ENCODE measurements at regions not wholly inside any gene's neighbourhood (a gene's known extent, or its start where the extent isn't known, plus 50 kb on each side); places are given as distances from the start of the nearest gene placed in this dataset.
"Not testable (repeated sequence)": the region's sequence is repeated elsewhere in the genome, so short reads cannot be mapped to it uniquely, and the experiment has no call there.

DNA sequence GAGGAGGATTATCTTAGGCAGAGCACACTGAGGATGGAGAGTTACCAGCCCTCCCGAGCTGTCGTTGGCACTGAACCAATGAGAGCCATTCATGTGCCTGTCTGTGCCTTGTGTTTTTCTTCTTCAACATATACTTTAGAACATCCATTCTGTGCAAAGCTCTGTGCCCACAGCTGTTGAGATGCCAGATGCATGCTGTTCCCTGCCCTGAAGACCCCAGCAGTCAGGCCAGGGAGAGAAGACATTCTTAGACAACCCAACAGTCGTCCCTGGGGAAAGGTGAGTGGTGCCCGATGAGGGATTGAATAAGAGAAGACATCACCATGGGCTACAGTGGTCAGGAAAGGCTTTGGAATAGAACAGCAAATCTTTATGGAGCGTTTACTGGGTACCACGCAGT is 114.1 kb downstream of the NRN1 start:
- no peak overlapping the region for H3K4me3 ChIP-seq (ENCODE audit: low read depth, low read length)
- DNase-seq (ENCODE audit: low read depth): no peak
- TF ChIP-seq CTCF (IDR thresholded peaks at IDR 0.05; ENCODE audit: insufficient read depth, low read depth, low read length, missing control alignments): no peak

DNA sequence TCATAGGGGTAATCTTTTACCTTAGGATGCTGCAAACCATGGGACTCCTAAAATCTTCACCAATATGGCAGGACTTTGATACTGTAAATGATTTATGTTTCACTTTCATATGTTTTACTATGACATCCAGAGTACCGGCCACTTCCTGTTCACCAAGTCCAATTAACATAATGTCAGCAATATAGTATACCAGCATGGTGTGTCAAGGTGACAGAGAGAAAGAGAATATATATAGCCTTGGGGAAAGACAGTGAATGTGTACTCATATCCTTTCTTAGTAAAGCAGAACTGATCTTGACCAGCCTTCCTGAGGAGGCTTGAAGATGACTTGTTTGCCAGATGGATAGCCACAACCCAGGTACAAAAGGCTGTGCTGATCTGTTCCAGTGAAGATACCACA is 127.9 kb downstream of the NRN1 start:
- DNase-seq (ENCODE audit: low read depth): peak; percentile 43
- no peak for TF ChIP-seq CTCF (IDR thresholded peaks at IDR 0.05; ENCODE audit: insufficient read depth, low read depth, low read length, missing control alignments)
- H3K4me3 ChIP-seq (ENCODE audit: low read depth, low read length): no peak overlapping the region

DNA sequence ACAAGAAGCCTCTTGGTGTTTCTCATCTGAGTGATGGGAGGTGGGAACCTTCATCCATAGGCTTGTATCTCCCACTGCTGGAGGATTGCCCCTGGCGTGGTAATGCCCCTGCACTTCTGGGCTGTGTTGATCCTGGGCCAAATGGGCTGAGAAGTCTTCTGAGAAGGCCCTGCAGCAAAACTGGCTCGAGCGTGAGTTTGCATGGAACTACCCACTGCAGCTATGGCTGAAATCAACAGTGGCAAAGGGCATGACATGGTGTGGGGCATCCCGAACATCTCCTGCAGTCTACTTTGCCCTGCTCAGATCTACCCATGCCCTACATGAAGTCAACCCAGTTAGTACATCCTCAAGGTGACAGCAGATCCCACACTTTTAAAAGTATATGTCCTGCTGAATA is 130.6 kb downstream of the NRN1 start:
- H3K4me3 ChIP-seq (ENCODE audit: low read depth, low read length): no peak overlapping the region
- no peak for TF ChIP-seq CTCF (IDR thresholded peaks at IDR 0.05; ENCODE audit: insufficient read depth, low read depth, low read length, missing control alignments)
- no peak for DNase-seq (ENCODE audit: low read depth)

- H3K4me3 ChIP-seq (ENCODE audit: low read depth, low read length); DNase-seq (ENCODE audit: low read depth): not testable (repeated sequence)
These were observed 132.7 kb downstream of the NRN1 start for GRCh38 chr6:5873976-5874375.

DNA sequence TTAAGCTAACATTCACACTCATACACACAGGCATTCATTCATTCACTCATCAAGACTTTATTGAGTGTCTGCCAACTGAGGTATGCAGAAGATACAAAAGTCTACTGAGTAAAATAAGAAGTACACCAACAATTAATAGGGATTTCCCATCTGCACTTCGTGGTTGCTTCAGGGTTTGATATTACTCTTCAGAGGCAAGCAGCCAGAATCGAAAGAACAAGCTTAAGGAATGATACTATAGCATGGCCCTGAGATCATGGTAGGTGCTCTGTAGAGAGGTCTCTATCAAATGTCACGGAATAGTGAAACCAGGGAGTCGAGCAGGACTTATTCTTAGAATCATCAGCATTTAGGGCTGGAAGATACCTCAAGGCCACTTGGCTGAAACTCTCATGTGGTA is 135.4 kb downstream of the NRN1 start:
- TF ChIP-seq CTCF (IDR thresholded peaks at IDR 0.05; ENCODE audit: insufficient read depth, low read depth, low read length, missing control alignments): no peak
- peak; percentile 65 for DNase-seq (ENCODE audit: low read depth)
- H3K4me3 ChIP-seq (ENCODE audit: low read depth, low read length): no peak overlapping the region

DNA sequence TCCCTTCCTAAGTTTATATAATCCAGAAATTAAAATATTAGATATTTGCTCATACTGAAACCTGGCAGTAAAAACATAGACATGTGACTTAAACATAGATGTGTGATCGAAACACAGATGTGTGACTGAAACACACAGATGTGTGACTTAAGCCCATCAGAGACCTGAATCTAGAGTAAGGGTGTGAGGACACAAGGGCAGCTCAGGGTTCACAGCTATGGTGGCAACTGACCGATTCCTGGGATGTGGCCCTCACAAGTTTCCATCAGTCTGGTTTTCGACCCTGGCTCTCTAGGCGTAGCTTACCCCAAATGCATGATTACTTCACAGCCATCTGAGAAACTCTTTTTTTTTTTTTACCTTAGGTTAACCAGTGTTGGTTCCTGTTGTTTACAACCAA is 137.0 kb downstream of the NRN1 start:
- H3K4me3 ChIP-seq (ENCODE audit: low read depth, low read length): no peak overlapping the region
- peak; percentile 83 for DNase-seq (ENCODE audit: low read depth)
- TF ChIP-seq CTCF (IDR thresholded peaks at IDR 0.05; ENCODE audit: insufficient read depth, low read depth, low read length, missing control alignments): no peak

GRCh38 chr6:5869261-5869660 is 137.5 kb downstream of the NRN1 start:
- peak; percentile 31 for DNase-seq (ENCODE audit: low read depth)
- TF ChIP-seq CTCF (IDR thresholded peaks at IDR 0.05; ENCODE audit: insufficient read depth, low read depth, low read length, missing control alignments): no peak
- H3K4me3 ChIP-seq (ENCODE audit: low read depth, low read length): no peak overlapping the region

All from GM12865 (cell line).